ENCODE measurements at regions not wholly inside any gene's neighbourhood (a gene's known extent, or its start where the extent isn't known, plus 50 kb on each side); places are given as distances from the start of the nearest gene placed in this dataset.

- TF ChIP-seq, protein P1, sequence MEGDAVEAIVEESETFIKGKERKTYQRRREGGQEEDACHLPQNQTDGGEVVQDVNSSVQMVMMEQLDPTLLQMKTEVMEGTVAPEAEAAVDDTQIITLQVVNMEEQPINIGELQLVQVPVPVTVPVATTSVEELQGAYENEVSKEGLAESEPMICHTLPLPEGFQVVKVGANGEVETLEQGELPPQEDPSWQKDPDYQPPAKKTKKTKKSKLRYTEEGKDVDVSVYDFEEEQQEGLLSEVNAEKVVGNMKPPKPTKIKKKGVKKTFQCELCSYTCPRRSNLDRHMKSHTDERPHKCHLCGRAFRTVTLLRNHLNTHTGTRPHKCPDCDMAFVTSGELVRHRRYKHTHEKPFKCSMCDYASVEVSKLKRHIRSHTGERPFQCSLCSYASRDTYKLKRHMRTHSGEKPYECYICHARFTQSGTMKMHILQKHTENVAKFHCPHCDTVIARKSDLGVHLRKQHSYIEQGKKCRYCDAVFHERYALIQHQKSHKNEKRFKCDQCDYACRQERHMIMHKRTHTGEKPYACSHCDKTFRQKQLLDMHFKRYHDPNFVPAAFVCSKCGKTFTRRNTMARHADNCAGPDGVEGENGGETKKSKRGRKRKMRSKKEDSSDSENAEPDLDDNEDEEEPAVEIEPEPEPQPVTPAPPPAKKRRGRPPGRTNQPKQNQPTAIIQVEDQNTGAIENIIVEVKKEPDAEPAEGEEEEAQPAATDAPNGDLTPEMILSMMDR (IDR thresholded peaks at IDR 0.05) = no peak
- TF ChIP-seq EP300 (IDR thresholded peaks at IDR 0.05; ENCODE audit: low read depth) (no peak), POLR2A (IDR thresholded peaks at IDR 0.05) (no peak)
These were observed 349.2 kb upstream of the MCTP2 start for GRCh38 chr15:93882141-93882540.
